DMS79 treated with DMSO at 0.1 percent for 48 hours (cell line): ENCODE measurements at regions not wholly inside any gene's neighbourhood (a gene's known extent, or its start where the extent isn't known, plus 50 kb on each side); places are given as distances from the start of the nearest gene placed in this dataset.

ENCODE experiments used
- DNase-seq: peaks from one replicate; lab custom pipeline; 2025; lab: John Stamatoyannopoulos, UW

- DNase-seq, result no peak
Measured at GRCh38 chr11:11078344-11079086, 220.7 kb upstream of the ZBED5 start.

GRCh38 chr11:11077898-11078297 lies 220.0 kb upstream of the ZBED5 start:
- DNase-seq, result no peak

- DNase-seq, result no peak
Measured at GRCh38 chr11:11076879-11077278, 219.0 kb upstream of the ZBED5 start.

- no peak for DNase-seq
Measured at GRCh38 chr11:11076276-11076675, 218.4 kb upstream of the ZBED5 start.

- DNase-seq, result no peak
Measured at GRCh38 chr11:11075515-11076171, 217.8 kb upstream of the ZBED5 start.

- no peak for DNase-seq
Measured at GRCh38 chr11:11074686-11075335, 217.0 kb upstream of the ZBED5 start.

GRCh38 chr11:11073996-11074395 lies 216.1 kb upstream of the ZBED5 start:
- DNase-seq, result no peak

- DNase-seq, result no peak
Measured at GRCh38 chr11:11072067-11072466, 214.2 kb upstream of the ZBED5 start.

- no peak for DNase-seq
Measured at GRCh38 chr11:11071486-11071885, 213.6 kb upstream of the ZBED5 start.

GRCh38 chr11:11070976-11071375 lies 213.1 kb upstream of the ZBED5 start:
- DNase-seq, result no peak

- DNase-seq, result no peak
Measured at GRCh38 chr11:11069841-11070835, 212.3 kb upstream of the ZBED5 start.

GRCh38 chr11:11068113-11068512 lies 210.3 kb upstream of the ZBED5 start:
- no peak for DNase-seq

GRCh38 chr11:11065396-11065795 lies 207.5 kb upstream of the ZBED5 start:
- no peak for DNase-seq

- no peak for DNase-seq
Measured at GRCh38 chr11:11057472-11057854, 199.6 kb upstream of the ZBED5 start.

GRCh38 chr11:11056749-11057471 lies 199.1 kb upstream of the ZBED5 start:
- DNase-seq, result no peak

GRCh38 chr11:11056316-11056715 lies 198.5 kb upstream of the ZBED5 start:
- DNase-seq, result no peak

GRCh38 chr11:11047851-11048610 lies 190.2 kb upstream of the ZBED5 start:
- DNase-seq, result no peak

GRCh38 chr11:11046781-11047180 lies 188.9 kb upstream of the ZBED5 start:
- DNase-seq, result no peak

- DNase-seq, result no peak
Measured at GRCh38 chr11:11045156-11045930, 187.5 kb upstream of the ZBED5 start.
